ENCODE measurements at regions not wholly inside any gene's neighbourhood (a gene's known extent, or its start where the extent isn't known, plus 50 kb on each side); places are given as distances from the start of the nearest gene placed in this dataset.

- Histone ChIP-seq H3K9me2 (ENCODE audit: insufficient read depth) (no peaks in the 10 kb centered on the region), H2AFZ (ENCODE audit: low read depth, low read length, poor library complexity, severe bottlenecking) (no peak overlapping the region), H3K27me3 (ENCODE audit: insufficient read depth, low read length) (no peaks in the 10 kb centered on the region), H3K27ac (ENCODE audit: low read depth, low read length) (no peak overlapping the region), H3K9me3 (ENCODE audit: control insufficient read depth in 1 of 2, insufficient read depth in 1 of 2, low read depth in 1 of 2, low read length in 2 of 2) (peaks cover 0 to 2% of the 10 kb centered on the region in 2 experiments; a peak in 2 of 4 replicates), H3K9ac (ENCODE audit: low read length) (no peak overlapping the region), H3K4me3 (replicated peaks in 1 of 2; ENCODE audit: low read depth in 1 of 2, low read length in 2 of 2) (no peak overlapping the region), H3K4me1 (ENCODE audit: control insufficient read depth in 1 of 2, insufficient read depth in 2 of 2, low read length in 2 of 2) (no peaks in the 10 kb centered on the region), H3K4me2 (ENCODE audit: low read length) (no peak overlapping the region), H4K20me1 (ENCODE audit: insufficient read depth) (no peaks in the 10 kb centered on the region), H3K79me2 (ENCODE audit: insufficient read depth, low read length) (no peaks in the 10 kb centered on the region), H3K36me3 (ENCODE audit: control insufficient read depth in 1 of 2, insufficient read depth in 2 of 2, low read length in 2 of 2) (no peaks in the 10 kb centered on the region)
- RAD21 ChIA-PET (ENCODE audit: low non-redundant PET in 1 of 2, low total read pairs in 2 of 2, uncharacterized antibody in 2 of 2, unreplicated experiment in 2 of 2) = no interaction called here
- CTCF ChIA-PET = no interaction called here
- no peak for DNase-seq (ENCODE audit: low read depth, low spot score)
- BruUV-seq (replicated peaks) = no TSS peak
- no peak for ATAC-seq
- POLR2A ChIA-PET = no interaction called here
- TF ChIP-seq EZH2phosphoT487 (IDR thresholded peaks at IDR 0.05; ENCODE audit: borderline replicate concordance) (no peak), CEBPB (IDR thresholded peaks at IDR 0.05; ENCODE audit: low read depth) (no peak), SP1 (IDR thresholded peaks at IDR 0.05; ENCODE audit: low read depth) (no peak), RAD21 (IDR thresholded peaks at IDR 0.05; ENCODE audit: low read depth) (no peak), EZH2 (IDR thresholded peaks at IDR 0.05) (no peak), POLR2A (IDR thresholded peaks at IDR 0.05; ENCODE audit: borderline replicate concordance, extremely low read depth, insufficient read depth, insufficient read length) (no peak)
- TF ChIP-seq, protein P1, sequence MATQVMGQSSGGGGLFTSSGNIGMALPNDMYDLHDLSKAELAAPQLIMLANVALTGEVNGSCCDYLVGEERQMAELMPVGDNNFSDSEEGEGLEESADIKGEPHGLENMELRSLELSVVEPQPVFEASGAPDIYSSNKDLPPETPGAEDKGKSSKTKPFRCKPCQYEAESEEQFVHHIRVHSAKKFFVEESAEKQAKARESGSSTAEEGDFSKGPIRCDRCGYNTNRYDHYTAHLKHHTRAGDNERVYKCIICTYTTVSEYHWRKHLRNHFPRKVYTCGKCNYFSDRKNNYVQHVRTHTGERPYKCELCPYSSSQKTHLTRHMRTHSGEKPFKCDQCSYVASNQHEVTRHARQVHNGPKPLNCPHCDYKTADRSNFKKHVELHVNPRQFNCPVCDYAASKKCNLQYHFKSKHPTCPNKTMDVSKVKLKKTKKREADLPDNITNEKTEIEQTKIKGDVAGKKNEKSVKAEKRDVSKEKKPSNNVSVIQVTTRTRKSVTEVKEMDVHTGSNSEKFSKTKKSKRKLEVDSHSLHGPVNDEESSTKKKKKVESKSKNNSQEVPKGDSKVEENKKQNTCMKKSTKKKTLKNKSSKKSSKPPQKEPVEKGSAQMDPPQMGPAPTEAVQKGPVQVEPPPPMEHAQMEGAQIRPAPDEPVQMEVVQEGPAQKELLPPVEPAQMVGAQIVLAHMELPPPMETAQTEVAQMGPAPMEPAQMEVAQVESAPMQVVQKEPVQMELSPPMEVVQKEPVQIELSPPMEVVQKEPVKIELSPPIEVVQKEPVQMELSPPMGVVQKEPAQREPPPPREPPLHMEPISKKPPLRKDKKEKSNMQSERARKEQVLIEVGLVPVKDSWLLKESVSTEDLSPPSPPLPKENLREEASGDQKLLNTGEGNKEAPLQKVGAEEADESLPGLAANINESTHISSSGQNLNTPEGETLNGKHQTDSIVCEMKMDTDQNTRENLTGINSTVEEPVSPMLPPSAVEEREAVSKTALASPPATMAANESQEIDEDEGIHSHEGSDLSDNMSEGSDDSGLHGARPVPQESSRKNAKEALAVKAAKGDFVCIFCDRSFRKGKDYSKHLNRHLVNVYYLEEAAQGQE (IDR thresholded peaks at IDR 0.05; ENCODE audit: low read depth) = no peak
- intact Hi-C loops (cut with micrococcal nuclease) = no loop called here
Measured at GRCh38 chr6:60687085-60687484, 1598.9 kb downstream of the KHDRBS2 start.

DNA sequence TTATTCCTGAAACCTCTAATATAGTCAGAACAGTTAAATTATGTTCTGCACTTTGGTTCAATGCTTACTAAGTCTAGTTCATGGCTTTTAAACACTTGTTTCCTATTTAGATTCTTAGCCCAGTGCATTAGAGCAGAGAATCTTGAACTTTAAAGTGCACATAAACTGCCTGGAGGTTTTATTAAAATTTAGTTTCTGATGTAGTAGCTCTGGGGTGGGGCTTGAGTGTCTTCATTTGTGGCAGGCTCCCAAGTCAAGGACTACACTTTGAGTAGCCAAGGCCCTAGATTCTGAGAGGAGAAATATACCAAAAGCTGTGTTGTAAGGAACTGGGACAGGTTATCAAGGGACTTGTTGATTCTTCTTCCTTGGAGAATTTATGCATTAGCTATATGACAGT, 1604.2 kb downstream of the KHDRBS2 start:
- no peak for DNase-seq (ENCODE audit: low read depth, low spot score)
- Histone ChIP-seq H3K36me3 (ENCODE audit: control insufficient read depth in 1 of 2, insufficient read depth in 2 of 2, low read length in 2 of 2) (no peaks in the 10 kb centered on the region), H2AFZ (ENCODE audit: low read depth, low read length, poor library complexity, severe bottlenecking) (no peak overlapping the region), H4K20me1 (ENCODE audit: insufficient read depth) (no peaks in the 10 kb centered on the region), H3K4me1 (ENCODE audit: control insufficient read depth in 1 of 2, insufficient read depth in 2 of 2, low read length in 2 of 2) (no peaks in the 10 kb centered on the region), H3K4me2 (ENCODE audit: low read length) (no peak overlapping the region), H3K27ac (ENCODE audit: low read depth, low read length) (no peak overlapping the region), H3K9ac (ENCODE audit: low read length) (no peak overlapping the region), H3K9me3 (ENCODE audit: control insufficient read depth in 1 of 2, insufficient read depth in 1 of 2, low read depth in 1 of 2, low read length in 2 of 2) (peaks cover 0 to 27% of the 10 kb centered on the region in 2 experiments; a peak in 2 of 4 replicates), H3K79me2 (ENCODE audit: insufficient read depth, low read length) (no peaks in the 10 kb centered on the region), H3K9me2 (ENCODE audit: insufficient read depth) (no peaks in the 10 kb centered on the region), H3K27me3 (ENCODE audit: insufficient read depth, low read length) (no peaks in the 10 kb centered on the region), H3K4me3 (replicated peaks in 1 of 2; ENCODE audit: low read depth in 1 of 2, low read length in 2 of 2) (no peak overlapping the region)
- ChIA-PET RAD21 (ENCODE audit: low non-redundant PET in 1 of 2, low total read pairs in 2 of 2, uncharacterized antibody in 2 of 2, unreplicated experiment in 2 of 2) (no interaction called here), CTCF (no interaction called here), POLR2A (no interaction called here)
- intact Hi-C loops (cut with micrococcal nuclease) = no loop called here
- ATAC-seq = no peak
- BruUV-seq (replicated peaks) = no TSS peak
- TF ChIP-seq, protein P2, sequence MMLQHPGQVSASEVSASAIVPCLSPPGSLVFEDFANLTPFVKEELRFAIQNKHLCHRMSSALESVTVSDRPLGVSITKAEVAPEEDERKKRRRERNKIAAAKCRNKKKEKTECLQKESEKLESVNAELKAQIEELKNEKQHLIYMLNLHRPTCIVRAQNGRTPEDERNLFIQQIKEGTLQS (IDR thresholded peaks at IDR 0.05) = no peak
- TF ChIP-seq, protein P3, sequence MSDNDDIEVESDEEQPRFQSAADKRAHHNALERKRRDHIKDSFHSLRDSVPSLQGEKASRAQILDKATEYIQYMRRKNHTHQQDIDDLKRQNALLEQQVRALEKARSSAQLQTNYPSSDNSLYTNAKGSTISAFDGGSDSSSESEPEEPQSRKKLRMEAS (IDR thresholded peaks at IDR 0.05) = no peak
- no peak for TF ChIP-seq SIN3A (IDR thresholded peaks at IDR 0.05; ENCODE audit: low read depth)
- no peak for TF ChIP-seq SP1 (IDR thresholded peaks at IDR 0.05; ENCODE audit: low read depth)
- no peak for TF ChIP-seq RAD21 (IDR thresholded peaks at IDR 0.05; ENCODE audit: low read depth)
- no peak for TF ChIP-seq ZNF274 (IDR thresholded peaks at IDR 0.05; ENCODE audit: low read depth, low read length)
- no peak for TF ChIP-seq FOSL1 (IDR thresholded peaks at IDR 0.05; ENCODE audit: low read depth)
- no peak for TF ChIP-seq EZH2phosphoT487 (IDR thresholded peaks at IDR 0.05; ENCODE audit: borderline replicate concordance)
- no peak for TF ChIP-seq ZFX (IDR thresholded peaks at IDR 0.05)
- TF ChIP-seq, protein P1 (IDR thresholded peaks at IDR 0.05; ENCODE audit: low read depth) = no peak
- TF ChIP-seq EGR1 (IDR thresholded peaks at IDR 0.05; ENCODE audit: low read depth) = no peak
- no peak for TF ChIP-seq POLR2AphosphoS5 (IDR thresholded peaks at IDR 0.05; ENCODE audit: low read depth, low read length)
- TF ChIP-seq CBX3 (IDR thresholded peaks at IDR 0.05; ENCODE audit: low read depth) = no peak

All from HCT116 (cell line).